ENCODE measurements at regions not wholly inside any gene's neighbourhood (a gene's known extent, or its start where the extent isn't known, plus 50 kb on each side); places are given as distances from the start of the nearest gene placed in this dataset.

GRCh38 chr7:16205466-16205865, 215.9 kb downstream of the CRPPA start:
- H3K18ac ChIP-seq (ENCODE audit: low read depth, low read length), result no peak overlapping the region
- H2BK120ac ChIP-seq (ENCODE audit: low read depth, low read length), result no peak overlapping the region
- no peaks in the 10 kb centered on the region for H3K27me3 ChIP-seq (ENCODE audit: control insufficient read depth, insufficient read depth, low read length)
- no peak overlapping the region for H2BK20ac ChIP-seq (ENCODE audit: low read depth, low read length)
- no peak overlapping the region for H2BK5ac ChIP-seq (ENCODE audit: low read depth, low read length, poor library complexity, severe bottlenecking)
- H3K56ac ChIP-seq (ENCODE audit: extremely low read depth, insufficient read depth, low read length), result no peak overlapping the region
- CTCF ChIA-PET, result no interaction called here
- no peaks in the 10 kb centered on the region for H3K9me1 ChIP-seq (ENCODE audit: insufficient read depth, low read length)
- no peak overlapping the region for H3K4ac ChIP-seq (ENCODE audit: low read depth, low read length)
- H3K79me1 ChIP-seq (ENCODE audit: low read depth in 1 of 2, low read length in 2 of 2), result no peaks in the 10 kb centered on the region
- no peak overlapping the region for H2AK5ac ChIP-seq (ENCODE audit: low read depth, low read length)
- no peaks in the 10 kb centered on the region for H3K4me1 ChIP-seq (ENCODE audit: control insufficient read depth, insufficient read depth, low read length)
- H2BK15ac ChIP-seq (ENCODE audit: low read depth, low read length), result no peak overlapping the region
- in situ Hi-C loops (cut with MboI; ENCODE audit: low sequenced_read_pairs), result no loop called here
- H4K5ac ChIP-seq (ENCODE audit: low read depth, low read length), result no peak overlapping the region
- H3K9ac ChIP-seq (ENCODE audit: low read depth, low read length), result no peak overlapping the region
- intact Hi-C loops (cut with micrococcal nuclease), result no loop called here
- no peak overlapping the region for H3K4me3 ChIP-seq (ENCODE audit: insufficient read depth, low read depth, low read length)
- TF ChIP-seq RAD21 (IDR thresholded peaks at IDR 0.05; ENCODE audit: low read length) (no peak), MAFK (IDR thresholded peaks at IDR 0.05; ENCODE audit: low read depth, low read length) (no peak), BHLHE40 (IDR thresholded peaks at IDR 0.05; ENCODE audit: low read depth, low read length) (no peak), MAZ (IDR thresholded peaks at IDR 0.05; ENCODE audit: borderline replicate concordance, low read depth, low read length) (no peak), USF2 (IDR thresholded peaks at IDR 0.05; ENCODE audit: low read depth, low read length) (no peak), POLR2A (IDR thresholded peaks at IDR 0.05; ENCODE audit: low read depth, low read length) (no peak), MXI1 (IDR thresholded peaks at IDR 0.05; ENCODE audit: borderline replicate concordance, low read depth, low read length) (no peak), NFE2L2 (IDR thresholded peaks at IDR 0.05; ENCODE audit: low read depth, low read length) (no peak), CHD1 (IDR thresholded peaks at IDR 0.05; ENCODE audit: low read depth, low read length) (no peak), CEBPB (IDR thresholded peaks at IDR 0.05; ENCODE audit: low read depth, low read length) (no peak), SMC3 (IDR thresholded peaks at IDR 0.05; ENCODE audit: low read depth, low read length) (no peak), RCOR1 (IDR thresholded peaks at IDR 0.05; ENCODE audit: insufficient replicate concordance, low read length) (no peak), FOS (IDR thresholded peaks at IDR 0.05; ENCODE audit: low read depth, low read length) (no peak), RFX5 (IDR thresholded peaks at IDR 0.05; ENCODE audit: low read depth, low read length) (no peak)
- TF ChIP-seq, protein P1, sequence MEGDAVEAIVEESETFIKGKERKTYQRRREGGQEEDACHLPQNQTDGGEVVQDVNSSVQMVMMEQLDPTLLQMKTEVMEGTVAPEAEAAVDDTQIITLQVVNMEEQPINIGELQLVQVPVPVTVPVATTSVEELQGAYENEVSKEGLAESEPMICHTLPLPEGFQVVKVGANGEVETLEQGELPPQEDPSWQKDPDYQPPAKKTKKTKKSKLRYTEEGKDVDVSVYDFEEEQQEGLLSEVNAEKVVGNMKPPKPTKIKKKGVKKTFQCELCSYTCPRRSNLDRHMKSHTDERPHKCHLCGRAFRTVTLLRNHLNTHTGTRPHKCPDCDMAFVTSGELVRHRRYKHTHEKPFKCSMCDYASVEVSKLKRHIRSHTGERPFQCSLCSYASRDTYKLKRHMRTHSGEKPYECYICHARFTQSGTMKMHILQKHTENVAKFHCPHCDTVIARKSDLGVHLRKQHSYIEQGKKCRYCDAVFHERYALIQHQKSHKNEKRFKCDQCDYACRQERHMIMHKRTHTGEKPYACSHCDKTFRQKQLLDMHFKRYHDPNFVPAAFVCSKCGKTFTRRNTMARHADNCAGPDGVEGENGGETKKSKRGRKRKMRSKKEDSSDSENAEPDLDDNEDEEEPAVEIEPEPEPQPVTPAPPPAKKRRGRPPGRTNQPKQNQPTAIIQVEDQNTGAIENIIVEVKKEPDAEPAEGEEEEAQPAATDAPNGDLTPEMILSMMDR (conservative IDR thresholded peaks at IDR 0.05; ENCODE audit: low read depth, low read length), result no peak
- TF ChIP-seq, protein P2, sequence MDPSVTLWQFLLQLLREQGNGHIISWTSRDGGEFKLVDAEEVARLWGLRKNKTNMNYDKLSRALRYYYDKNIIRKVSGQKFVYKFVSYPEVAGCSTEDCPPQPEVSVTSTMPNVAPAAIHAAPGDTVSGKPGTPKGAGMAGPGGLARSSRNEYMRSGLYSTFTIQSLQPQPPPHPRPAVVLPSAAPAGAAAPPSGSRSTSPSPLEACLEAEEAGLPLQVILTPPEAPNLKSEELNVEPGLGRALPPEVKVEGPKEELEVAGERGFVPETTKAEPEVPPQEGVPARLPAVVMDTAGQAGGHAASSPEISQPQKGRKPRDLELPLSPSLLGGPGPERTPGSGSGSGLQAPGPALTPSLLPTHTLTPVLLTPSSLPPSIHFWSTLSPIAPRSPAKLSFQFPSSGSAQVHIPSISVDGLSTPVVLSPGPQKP (IDR thresholded peaks at IDR 0.05; ENCODE audit: borderline replicate concordance, low read depth, low read length), result no peak
- no peak overlapping the region for H4K91ac ChIP-seq (ENCODE audit: insufficient read depth, low read depth, low read length)
- no CpG with 5 or more reads among the region's 2 CpGs for WGBS, 2 experiments (ENCODE audit: extremely low coverage in 2 of 2, insufficient read length in 1 of 2)
- H3K9me3 ChIP-seq (ENCODE audit: control insufficient read depth, insufficient read depth, low read length), result no peaks in the 10 kb centered on the region
- BruUV-seq (replicated peaks), result no TSS peak
- DNase-seq (no peak), ATAC-seq (ENCODE audit: low read depth) (no peak)
- no peak overlapping the region for H2AK9ac ChIP-seq (replicated peaks; ENCODE audit: low read depth, low read length, poor library complexity)
- no peak overlapping the region for H4K8ac ChIP-seq (ENCODE audit: low read depth in 2 of 2, low read length in 2 of 2)
- no peak overlapping the region for H3K4me2 ChIP-seq (ENCODE audit: low read depth, low read length)
- H3K23ac ChIP-seq (ENCODE audit: low read depth, low read length), result no peak overlapping the region
- no peaks in the 10 kb centered on the region for H3K36me3 ChIP-seq (ENCODE audit: control insufficient read depth, insufficient read depth, low read length)
- no peak overlapping the region for H2AFZ ChIP-seq (replicated peaks; ENCODE audit: low read length, poor library complexity)
- no peak overlapping the region for H3K14ac ChIP-seq (replicated peaks; ENCODE audit: low read depth, low read length)
- POLR2A ChIA-PET (ENCODE audit: unreplicated experiment), result no interaction called here
- H4K20me1 ChIP-seq (ENCODE audit: insufficient read depth, low read length), result no peaks in the 10 kb centered on the region
- dilution Hi-C loops (cut with HindIII; ENCODE audit: low sequenced_read_pairs, unreplicated experiment), result no loop called here
- no peak overlapping the region for H3K27ac ChIP-seq (ENCODE audit: insufficient read depth, low read length)
